ENCODE measurements at regions not wholly inside any gene's neighbourhood (a gene's known extent, or its start where the extent isn't known, plus 50 kb on each side); places are given as distances from the start of the nearest gene placed in this dataset.

DNA sequence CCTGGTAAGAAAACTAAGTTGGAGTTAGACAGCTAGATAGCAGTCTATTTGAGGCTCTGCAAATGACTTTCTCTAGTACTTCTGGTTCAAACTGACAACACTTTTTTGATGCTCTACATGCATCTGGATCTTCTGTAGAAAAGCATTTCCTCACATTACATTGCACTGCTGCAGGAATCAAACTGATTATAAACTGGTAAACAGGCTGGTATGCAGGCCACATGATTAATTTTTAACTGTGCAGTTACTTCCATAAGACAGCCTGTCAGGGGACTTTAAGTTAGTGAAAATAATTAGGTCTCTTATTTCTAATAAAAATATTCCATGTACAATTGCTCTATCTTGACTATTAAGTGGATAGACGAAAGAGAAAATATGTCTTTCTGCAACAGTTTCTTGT is 550.0 kb upstream of the ALCAM start:
- no peak for DNase-seq

DNA sequence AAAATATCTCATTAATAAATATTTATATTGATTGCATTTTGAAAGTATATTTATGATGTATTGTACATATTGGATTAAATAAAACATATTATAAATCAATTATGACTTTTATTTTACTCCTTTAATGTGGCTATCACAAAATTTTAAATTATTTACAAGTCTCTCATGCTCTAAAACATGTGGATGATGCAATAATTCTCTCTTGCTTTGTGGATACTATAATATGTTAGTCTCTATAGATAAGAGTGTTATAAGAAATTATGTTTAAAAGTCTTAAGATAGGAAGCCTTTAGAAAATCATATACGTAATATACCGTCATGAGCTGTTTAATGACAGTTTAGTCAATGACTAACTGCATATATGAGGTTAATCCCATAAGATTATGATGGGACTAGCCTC is 547.4 kb upstream of the ALCAM start:
- no peak for DNase-seq

DNA sequence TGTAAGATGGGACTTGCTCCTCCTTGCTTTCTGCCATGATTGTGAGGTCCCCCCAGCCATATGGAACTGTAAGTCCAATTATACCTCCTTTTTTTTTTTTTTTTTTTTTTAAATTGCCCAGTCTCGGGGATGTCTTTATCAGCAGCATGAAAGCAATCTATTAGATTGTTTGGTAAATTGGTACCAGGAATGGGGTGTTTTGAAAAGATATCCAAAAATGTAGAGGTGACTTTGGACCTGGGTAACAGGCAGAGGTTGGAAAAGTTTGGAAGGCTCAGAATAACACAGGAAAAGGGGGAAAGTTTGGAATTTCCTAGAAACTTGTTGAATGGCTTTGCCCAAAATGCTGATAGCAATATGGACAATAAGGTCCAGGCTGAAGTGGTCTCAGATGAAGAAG is 545.8 kb upstream of the ALCAM start:
- DNase-seq, result no peak

DNA sequence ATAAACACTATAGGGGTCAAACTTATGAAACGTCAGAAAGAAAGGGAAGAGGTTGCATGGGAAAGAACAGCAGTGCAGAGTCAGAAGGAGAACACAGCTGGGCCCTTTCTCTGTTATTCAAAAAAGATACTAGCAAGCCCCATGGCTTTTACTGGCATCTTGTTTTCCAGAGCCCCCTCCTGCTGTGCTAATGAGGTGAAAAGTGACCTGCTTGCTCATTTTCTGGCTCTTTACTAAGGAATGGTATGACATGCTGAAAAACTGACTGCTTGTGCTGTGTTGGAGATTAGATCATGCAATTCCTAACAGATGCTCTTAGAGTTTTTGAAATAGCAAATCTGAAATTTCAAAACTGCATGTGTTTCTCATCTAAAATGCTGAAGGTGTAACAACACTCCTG is 541.6 kb upstream of the ALCAM start:
- DNase-seq, result peak; percentile 60

DNA sequence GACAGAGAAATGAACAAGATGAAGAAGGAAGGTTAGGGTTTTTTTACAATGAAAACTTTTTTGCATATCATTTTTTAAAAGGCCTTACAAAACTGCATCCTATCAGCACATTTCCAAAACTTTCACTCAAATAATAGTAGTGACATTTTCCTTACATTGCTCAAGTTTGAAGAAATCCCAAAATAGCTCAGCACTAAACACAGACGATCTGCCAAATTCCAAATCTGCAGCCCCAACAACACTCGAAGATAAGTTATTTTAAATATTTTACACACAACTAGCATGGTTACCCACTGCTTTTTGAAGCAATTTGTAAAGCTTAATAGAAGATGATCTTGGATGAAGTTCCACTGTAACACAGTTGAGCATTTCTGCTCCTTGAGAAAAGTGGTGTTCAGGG is 535.6 kb upstream of the ALCAM start:
- DNase-seq, result peak; percentile 51

- DNase-seq, result no peak
These were observed 534.2 kb upstream of the ALCAM start for GRCh38 chr3:104832530-104832929.

- no peak for DNase-seq
These were observed 531.3 kb upstream of the ALCAM start for GRCh38 chr3:104835376-104835775.

- peak; percentile 65 for DNase-seq
These were observed 520.4 kb upstream of the ALCAM start for GRCh38 chr3:104846270-104846669.

GRCh38 chr3:104849070-104849469 is 517.6 kb upstream of the ALCAM start:
- no peak for DNase-seq

DNA sequence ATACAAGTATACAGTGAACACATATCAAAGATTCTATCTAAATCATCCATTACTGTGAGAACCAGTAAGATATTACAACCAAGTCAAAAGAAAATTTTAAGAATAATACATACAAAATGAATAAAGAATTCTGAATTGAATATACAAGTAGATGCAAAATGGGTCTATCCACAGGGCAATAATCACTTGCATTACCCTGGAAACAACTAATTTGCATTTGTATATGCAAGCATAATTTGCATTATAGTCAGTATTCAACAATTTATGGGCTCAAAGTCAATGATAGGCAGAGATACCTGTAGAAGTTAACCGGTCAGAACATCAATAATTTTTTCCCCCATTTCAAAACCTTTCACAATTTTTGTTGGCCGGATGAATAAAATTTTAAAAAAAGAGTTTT is 512.2 kb upstream of the ALCAM start:
- no peak for DNase-seq

DNA sequence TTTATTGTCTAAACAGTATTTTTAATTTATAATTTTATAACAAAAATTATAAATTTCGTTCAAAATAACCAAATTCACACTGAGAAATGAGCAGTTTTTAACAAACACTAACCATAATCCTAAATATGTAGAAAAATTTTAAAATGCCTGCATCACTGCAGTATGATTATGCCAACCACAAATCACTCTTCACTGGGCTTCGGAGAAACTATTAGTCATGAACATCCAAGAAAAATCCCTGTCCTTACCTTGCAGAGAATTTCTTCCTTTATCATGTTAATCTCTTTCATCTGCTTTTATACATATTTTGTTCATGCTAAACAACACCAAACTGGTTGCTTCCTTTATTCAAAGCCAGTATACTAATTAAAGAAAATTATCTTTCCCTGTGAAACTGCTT is 511.0 kb upstream of the ALCAM start:
- DNase-seq, result no peak

GRCh38 chr3:104856741-104857140 is 510.0 kb upstream of the ALCAM start:
- no peak for DNase-seq

DNA sequence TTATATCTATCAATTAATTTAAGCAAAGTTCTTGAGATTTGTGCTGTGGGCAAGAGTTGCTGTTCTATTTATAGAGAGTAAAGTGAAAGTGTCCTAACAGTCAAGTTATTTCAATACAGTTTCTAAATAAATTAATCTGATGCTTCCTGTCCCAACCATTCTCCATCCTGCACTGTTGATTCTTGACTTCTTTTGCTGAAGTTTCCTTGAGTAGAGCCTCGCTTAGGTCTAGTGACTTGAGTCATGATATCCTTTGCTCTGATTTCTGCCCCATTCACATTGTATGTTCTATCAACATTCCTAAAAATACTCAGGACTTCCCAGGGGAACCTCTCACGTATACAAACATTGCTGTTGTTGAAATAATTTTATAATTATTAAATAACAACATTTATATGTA is 498.4 kb upstream of the ALCAM start:
- DNase-seq, result no peak

GRCh38 chr3:104870276-104870675 is 496.4 kb upstream of the ALCAM start:
- DNase-seq, result no peak

DNA sequence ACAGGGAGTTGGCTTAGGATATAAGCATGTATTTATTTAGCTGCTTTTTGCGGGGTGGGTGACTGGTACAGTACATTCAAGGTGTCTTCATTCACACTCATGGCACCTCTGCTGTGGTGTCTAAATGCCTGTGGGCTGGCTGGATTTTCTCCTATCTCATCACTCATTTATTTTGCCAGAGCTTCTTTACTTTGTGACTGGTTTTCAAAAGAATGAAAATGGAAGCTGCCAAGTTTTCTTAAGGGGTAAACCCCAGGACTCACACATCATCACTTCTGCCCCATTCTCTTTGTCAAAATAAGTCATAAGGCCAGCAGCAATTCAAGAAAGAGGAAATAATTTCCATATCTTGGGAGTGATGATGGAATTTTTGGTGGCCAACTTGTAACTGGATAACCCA is 493.4 kb upstream of the ALCAM start:
- peak; percentile 52 for DNase-seq

GRCh38 chr3:104878395-104878794 is 488.3 kb upstream of the ALCAM start:
- DNase-seq, result peak; percentile 20

DNA sequence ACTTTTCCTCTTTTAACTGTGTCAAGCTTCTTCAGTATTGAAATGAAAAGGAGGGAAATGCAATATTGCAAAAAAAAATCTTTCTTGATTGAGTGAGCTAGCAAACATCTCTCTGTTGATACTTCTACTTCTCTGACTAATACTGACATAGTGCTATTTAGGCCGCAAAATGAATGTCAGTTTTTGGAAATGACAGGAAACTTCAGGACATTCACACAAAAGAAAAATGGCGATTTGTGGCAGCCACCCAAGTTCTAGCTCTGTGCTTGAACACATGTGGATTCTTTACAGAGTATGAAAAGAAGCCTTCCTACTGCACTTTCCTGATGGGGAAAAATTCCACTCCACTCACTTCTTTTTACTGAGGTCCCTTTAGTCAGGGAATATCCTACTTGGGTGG is 486.8 kb upstream of the ALCAM start:
- DNase-seq, result peak; percentile 44

DNA sequence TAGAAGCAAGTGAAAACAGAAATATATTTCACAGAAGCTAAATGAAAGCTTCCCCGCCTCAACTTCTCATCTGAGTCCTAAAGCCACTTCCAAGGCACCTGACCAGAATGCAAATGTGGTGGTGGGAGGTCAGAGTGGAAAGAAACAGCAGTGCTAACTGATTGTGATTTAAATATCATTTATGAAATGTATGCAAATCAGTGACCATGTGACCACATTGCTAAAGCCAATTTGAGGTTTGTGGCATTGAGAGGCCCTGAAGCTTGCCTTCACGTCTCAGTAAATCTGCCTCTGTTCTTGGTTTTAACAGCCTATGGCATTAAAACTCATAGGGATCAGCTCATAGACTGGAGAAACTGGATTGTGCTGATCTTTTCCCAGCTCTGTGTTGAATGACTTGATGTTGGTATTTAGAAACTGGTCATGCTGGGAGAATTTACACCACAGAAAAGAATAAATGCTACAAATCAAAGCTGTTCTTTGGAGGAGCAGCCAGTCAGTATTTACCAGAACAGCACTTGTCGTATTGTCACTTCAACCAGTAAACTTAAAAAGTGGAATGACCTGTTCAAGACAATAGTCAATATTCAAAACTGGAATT is 481.4 kb upstream of the ALCAM start:
- DNase-seq, result no peak

DNA sequence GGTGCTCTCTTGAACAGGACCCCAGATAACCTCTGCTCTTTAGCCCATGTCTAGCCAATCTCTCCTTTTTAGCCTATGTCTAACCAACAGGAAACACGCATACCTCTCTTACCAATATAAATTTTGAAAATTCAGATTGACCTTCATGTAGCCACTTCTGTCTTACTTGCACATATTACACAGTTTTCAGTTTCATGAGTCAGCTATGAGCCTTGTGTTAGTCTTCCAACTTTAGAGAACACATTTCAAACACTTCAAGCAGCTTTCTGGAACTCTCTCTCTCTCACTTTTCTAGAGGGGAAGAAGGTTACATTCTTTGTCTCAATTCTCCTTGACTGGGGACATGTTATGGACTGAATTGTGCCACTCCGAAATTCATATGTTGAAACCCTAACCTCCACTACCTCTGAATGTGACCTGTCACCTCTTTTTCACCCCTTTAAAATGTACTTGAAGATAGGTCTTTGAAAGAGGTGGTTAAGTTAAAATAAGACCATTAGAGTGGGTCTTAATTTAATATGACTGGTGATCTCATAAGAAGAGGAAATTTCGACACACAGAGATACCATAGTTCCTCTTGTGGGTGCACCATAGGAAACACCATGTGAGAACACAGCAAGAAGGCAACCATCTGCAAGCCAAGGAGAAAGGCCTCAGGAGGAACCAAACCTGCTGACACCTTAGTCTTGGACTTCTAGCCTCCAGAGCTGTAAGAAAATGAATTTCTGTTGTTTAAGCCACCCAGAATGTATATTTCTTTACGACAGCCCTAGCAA is 480.3 kb upstream of the ALCAM start:
- DNase-seq, result no peak

- peak; percentile 47 for DNase-seq
These were observed 479.6 kb upstream of the ALCAM start for GRCh38 chr3:104887069-104887468.

- DNase-seq, result no peak
These were observed 479.1 kb upstream of the ALCAM start for GRCh38 chr3:104887619-104888018.

DNA sequence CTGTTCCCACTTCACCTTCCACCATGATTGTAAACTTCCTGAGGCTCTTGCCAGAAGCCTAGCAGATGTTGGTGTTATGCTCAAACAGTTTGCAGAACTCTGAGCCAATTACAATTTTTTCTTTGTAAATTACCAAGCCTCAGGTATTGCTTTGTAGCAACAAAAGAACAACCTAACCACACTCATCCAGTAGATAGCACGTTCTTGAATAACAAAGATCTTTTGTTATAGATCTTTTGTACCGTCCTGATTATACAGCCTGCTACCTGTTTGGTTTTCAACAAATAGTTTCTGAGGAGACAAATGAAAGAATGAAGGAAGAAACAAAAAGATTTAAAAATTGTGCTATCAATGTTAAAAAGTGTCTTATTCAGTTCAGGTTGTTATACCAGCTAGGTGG is 474.7 kb upstream of the ALCAM start:
- DNase-seq, result no peak

GRCh38 chr3:104896624-104897023 is 470.1 kb upstream of the ALCAM start:
- no peak for DNase-seq

DNA sequence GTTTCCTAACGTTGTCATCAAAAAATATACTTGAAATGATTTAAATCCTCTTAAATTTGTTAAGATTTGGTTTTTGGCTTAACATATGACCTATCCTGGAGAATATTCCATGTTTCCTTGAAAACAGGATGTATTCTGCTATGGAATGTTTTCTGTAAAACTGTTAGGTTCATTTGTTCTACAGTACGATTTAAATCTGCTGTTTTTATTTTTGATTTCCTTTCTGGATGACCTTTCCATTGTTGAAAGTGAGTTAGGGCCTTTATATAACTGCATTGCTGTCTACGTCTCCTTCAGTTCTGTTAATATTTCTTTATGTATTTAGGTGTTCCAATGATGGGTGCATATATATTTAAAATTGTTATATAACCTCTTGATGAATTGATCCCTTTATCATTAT is 465.3 kb upstream of the ALCAM start:
- DNase-seq, result no peak

GRCh38 chr3:104903064-104903463 is 463.6 kb upstream of the ALCAM start:
- no peak for DNase-seq
